ENCODE measurements at regions not wholly inside any gene's neighbourhood (a gene's known extent, or its start where the extent isn't known, plus 50 kb on each side); places are given as distances from the start of the nearest gene placed in this dataset.
"Not testable (repeated sequence)": the region's sequence is repeated elsewhere in the genome, so short reads cannot be mapped to it uniquely, and the experiment has no call there.

DNA sequence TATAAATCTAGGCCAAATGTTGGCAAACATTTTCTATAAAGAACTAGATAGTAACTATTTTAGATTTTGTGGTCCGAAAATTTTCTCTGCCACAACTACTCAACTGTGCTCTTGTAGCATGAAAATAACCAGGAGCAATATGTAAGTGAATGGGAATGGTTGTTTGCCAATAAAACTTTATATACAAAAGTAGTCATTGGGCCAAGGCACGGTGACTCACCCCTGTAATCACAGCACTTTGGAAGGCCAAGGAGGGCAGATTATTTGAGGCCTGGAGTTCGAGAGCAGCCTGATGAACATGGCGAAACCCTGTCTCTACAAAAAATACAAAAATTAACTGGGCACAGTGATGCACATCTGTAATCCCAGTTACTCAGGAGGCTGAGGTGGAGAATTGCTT, 617.1 kb downstream of the EPM2A start:
- DNase-seq (ENCODE audit: low read depth in 4 of 4, low spot score in 3 of 4), result no peak

DNA sequence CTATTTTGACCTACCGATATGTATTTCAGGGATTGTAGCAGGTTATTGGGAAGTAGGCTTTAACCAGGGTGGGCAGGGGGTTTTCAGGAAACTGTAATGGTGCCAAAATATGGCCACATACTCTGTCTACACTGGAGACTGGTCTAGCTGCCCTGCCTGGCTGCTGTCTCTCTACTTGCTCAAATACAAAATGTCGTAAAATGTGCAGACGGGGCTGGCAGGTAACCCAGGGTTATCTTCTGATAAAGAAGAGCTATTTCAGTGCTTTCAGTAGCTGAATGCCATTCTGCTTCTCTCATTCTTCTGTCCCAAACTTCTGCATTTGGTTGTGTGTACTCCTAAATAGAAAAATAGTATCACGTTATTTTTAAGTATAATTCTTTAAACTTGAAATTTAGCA, 616.2 kb downstream of the EPM2A start:
- no peak for DNase-seq (ENCODE audit: low read depth in 4 of 4, low spot score in 3 of 4)

DNA sequence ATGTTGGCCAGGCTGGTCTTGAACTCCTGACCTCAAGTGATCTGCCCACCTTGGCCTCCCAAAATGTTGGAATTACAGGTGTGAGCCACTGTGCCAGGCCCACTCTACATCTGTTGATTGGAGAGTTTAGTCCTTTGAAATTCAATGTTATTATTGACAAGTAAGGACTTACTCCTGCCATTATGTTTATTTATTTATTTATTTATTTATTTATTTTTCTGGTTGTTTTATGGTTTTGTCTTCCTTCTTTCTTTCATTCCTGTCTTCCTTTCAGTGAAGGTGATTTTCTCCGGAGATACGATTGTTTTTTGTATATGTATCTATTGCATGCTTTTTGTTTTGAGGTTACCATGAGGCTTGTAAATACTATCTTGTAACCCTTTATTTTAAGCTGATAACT, 602.6 kb downstream of the EPM2A start:
- DNase-seq (ENCODE audit: low read depth in 4 of 4, low spot score in 3 of 4), result no peak

DNA sequence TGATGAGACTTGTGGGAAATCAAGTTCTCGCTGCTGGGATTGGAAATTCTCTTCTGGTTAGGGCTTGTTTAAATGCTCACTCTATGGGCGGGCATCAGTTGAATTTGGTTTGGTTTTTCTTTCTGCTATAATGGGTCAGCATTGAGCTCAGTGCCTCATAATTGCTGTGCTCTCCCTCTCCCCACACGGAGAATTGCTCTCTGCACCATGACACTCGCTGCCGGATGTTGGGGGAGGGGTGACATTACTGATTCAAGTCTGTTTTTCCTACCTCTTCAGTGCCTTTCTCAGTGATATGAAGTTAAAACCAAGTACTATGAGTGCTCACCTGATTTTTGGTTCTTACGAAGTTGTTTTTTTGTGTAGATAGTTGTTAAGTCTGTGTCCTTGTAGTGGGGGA, 599.6 kb downstream of the EPM2A start:
- DNase-seq (ENCODE audit: low read depth in 4 of 4, low spot score in 3 of 4), result no peak

DNA sequence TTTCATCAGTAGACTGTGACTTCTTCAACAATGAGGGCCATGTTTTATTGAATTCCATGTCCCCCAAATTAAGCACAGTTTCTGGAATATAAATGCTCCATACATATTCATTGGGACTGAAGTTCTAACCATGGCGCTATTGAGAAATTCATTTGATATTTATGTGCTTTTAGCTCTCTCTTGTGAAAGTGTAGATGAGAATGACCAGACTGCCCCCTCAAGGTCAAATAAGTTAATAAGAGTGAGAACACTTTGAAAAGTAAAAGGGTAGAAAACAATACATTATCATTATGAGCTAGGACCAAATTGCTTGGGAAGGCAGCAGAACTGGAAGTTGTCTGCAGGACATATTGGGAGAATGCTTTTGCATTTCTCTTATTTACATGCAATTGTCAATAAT, 597.9 kb downstream of the EPM2A start:
- no peak for DNase-seq (ENCODE audit: low read depth in 4 of 4, low spot score in 3 of 4)

DNA sequence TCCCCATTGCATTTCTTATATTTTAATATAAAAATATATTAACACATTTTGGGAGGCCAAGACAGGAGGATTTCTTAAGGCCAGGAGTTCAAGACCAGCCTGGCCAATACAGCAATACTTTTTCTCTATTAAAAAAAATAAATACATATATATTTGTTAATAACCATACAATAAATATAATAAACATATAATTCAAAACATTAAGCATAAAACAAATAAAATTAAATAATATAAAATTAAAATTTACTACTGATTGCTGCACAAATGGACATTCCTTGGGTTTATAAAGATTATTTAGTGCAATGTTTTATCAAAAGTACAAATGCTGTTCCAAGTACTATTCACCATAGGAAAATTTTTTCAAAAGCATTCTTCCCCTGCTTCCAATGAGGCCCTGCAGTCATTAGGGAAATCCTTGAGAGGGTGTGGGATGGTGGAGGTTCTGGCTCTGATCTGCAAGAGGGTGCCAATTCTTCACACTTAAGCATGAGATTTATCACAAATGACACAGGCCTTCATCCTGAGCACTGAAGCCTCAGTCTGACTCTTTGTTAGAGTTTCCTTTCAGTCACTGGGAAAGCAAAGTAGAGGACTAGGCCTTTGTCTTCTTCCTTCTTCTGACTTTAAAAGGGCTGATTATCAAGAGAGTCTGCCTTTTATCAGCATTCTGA, 596.7 kb downstream of the EPM2A start:
- DNase-seq (ENCODE audit: low read depth in 4 of 4, low spot score in 3 of 4), result no peak

DNA sequence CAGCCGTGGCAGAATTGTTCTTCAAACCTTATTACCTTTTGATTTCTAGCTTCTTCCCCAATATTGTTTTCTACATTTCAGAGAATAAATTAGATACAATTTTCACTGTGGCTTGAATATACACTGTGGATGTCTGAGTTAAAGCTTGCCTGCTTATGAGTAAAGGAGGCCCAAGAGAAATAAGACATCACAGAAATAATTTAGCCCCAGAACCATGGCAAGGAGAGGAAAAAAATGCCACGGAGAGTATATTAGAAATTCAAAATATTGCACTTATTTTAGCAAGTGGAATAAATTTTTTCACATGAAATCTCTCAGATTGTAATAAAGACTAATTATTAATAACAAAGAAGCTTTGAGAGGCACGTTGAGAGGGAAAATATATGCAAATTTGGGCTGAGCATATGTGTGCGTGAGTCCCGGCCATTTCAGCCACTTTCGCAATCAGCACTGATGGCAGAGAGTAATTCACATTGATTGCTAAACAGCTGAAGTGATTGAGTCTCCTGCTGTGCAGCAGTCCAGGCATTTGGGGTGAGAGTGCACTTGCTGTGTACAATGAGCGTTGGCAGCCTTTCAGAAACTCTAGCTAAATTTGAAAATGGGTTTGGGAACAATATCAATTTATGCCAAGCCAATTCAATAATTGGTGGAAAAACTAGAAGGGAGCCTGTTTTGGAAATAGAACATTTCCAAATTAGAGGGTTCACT, 596.0 kb downstream of the EPM2A start:
- DNase-seq (ENCODE audit: low read depth in 4 of 4, low spot score in 3 of 4), result no peak

DNA sequence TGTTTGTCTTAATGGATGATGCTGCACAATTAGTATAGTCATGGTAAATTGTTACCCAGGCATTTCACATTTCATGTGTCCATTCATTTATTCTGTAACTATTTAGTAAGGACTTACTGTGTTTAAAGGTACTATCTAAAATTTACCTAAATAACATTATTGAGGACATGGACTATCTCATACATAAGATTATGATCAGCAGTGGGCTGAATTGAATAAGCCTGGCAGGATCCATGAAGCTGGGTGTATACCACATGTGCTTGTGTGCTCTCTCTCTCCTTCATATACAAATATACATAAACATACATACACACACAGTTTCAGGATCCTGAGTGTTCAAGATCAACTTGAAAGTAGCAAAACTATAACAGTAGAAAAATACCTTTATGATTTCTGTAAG, 595.4 kb downstream of the EPM2A start:
- DNase-seq (ENCODE audit: low read depth in 4 of 4, low spot score in 3 of 4), result no peak

DNA sequence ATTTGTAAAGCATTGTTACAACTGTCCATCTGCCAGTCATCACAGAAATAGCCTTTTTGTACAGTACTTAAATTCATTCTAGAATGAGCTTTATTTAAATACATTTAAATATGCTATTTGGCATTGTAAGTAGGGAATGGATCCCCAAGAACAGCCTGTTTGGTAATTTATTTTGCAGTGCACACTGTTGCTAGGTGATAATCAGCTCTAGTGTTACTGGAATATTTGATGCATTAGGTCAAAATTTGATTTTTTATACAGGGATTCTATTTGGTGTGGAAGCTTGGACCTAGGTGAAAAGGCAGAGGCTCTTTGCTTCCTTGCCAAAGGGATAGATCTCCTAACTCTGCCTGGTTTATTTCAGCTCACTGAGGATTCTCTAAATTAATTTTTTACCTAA, 593.7 kb downstream of the EPM2A start:
- DNase-seq (ENCODE audit: low read depth in 4 of 4, low spot score in 3 of 4), result no peak

DNA sequence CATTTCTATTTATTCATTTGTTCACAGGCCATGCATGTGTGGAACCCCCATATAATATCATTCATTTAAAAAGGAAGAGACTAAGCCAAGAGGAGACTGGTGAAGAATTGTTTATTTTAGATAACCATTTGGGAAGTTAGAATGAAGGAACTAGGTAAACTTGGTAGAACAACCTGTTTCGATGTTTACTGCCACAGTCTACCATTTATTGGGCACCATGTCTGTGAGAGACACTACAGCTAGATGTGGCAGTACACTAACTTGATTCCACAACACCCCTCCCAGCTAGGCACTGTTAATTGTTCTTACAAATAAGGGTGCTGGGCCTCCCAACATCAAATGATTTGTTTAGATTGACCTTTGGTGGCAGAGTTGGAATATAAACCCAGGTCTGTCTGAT, 592.4 kb downstream of the EPM2A start:
- no peak for DNase-seq (ENCODE audit: low read depth in 4 of 4, low spot score in 3 of 4)

DNA sequence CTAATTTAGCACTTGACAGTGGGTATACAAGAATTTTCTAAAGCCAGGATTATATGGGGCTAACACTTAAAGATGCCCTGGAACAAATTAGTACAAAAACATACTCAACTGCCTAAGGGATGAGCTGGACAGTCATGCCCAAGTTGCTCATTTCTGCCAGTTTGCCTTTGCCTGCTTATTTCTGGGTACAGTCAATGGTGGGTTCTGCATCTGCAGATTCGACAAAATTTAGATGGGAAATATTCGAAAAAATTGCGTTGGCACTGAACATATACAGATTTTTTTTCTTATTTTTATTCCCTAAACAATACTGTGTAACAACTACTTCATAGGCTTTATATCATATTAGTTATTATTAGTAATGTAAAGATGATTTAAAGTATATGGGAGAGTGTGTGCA, 591.9 kb downstream of the EPM2A start:
- no peak for DNase-seq (ENCODE audit: low read depth in 4 of 4, low spot score in 3 of 4)

DNA sequence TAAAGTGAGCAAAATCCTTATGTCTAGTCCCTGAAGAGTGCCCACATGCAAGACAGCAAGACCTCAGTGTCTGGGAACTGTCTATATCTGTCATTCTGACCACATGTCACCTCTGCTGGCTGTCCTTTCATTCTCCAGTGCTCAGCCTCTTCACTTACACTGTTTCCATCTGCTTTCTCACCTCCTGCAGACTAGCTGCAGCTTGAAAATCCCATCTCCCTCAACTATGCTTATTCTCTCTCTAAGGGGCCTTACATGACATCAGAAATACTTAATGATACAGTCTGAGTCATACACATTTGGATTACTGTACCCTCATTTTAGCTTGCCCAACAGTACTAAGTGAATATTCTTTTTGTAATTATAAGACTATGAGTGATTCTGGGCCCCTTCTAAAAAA, 587.8 kb downstream of the EPM2A start:
- no peak for DNase-seq (ENCODE audit: low read depth in 4 of 4, low spot score in 3 of 4)

DNA sequence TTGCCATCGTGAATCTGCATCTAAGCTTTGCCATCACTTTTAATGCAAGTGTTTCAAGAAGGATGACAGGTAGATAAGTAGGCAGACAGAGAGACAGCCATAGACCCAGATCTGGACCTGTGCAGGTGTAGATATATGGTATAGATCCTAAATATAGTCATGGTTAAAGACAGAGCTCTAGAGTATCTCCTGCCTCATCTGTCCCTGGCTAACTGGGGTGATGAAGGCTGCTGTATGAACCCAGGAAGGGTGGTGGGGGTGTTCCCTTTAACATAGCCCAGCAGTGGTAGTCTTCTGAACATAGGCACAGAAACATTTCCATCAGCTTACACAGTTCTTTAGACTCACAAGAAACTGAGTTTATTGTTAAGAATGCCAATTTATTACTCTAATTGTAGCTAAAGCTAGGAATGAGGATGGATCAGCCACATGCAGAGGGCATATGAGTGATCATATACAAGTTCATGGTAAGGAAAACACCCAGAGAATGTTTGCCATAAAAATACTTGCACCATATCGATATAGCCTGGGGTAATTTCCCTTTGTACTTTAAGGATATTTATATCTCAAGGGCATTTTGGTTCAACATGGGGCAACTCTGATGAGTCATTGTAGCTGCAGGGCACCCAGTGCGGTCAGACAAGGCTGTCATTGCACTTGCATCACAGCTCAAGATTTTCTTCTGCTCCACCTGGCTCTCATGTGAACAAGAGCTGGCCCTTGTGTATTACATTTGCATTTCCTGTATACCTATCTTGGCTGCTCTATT, 587.2 kb downstream of the EPM2A start:
- DNase-seq (ENCODE audit: low read depth in 4 of 4, low spot score in 3 of 4), result no peak

DNA sequence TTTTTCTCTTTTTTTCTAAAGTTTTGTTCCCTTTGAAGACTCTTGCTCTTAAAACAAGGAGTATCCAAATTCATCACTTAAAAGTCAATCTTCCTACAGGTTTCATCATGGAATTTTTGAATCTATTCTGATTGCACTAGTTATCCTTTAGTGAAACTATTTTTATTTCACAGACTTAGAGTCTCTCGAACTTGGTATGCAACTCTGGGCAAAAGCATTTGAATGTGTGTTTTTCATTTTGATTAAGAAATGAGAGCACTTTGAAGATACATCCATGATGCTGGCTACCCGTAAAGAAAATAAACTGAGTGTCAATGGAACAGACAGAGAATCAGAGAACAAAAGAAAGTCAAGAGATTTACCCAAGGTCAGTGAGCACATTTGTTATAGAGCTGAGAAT, 586.5 kb downstream of the EPM2A start:
- no peak for DNase-seq (ENCODE audit: low read depth in 4 of 4, low spot score in 3 of 4)

DNA sequence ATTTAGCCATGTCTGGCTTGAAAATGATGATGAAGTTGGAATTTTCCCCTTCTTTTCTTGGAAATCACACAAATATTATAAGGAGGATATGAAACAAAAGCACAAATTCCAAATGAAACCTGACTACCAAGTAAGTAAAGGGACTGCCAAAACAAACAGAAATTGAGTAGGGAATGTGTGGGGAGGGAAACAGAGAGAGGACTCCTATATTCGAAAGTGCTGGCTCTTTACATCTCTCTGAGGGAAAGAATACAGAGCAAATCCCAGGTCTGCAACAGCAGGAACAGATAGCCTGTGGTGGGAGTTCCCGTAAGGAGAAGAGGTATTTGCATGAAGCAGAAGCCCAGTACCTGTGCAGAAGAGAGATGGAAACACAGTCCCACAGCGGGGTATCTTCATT, 583.7 kb downstream of the EPM2A start:
- DNase-seq (ENCODE audit: low read depth in 4 of 4, low spot score in 3 of 4), result no peak

DNA sequence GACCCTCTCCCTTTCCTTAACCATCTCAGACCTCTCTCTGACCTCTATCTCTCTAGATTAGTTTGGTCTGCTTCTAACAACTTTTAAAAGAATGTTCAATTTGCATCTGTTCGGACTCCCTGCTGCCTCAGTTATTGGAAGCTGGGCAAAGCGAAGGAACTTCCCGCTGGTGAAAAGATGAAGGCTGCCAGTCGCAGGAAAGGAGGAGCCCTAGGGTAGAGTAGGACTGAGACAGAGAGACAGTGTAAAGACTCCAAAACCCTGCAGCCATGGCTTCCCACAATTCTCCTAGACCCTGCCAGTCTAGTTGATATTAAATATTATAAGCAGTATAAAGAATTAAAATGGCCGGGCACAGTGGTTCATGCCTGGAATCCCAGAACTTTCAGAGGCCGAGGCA, 581.8 kb downstream of the EPM2A start:
- no peak for DNase-seq (ENCODE audit: low read depth in 4 of 4, low spot score in 3 of 4)

DNA sequence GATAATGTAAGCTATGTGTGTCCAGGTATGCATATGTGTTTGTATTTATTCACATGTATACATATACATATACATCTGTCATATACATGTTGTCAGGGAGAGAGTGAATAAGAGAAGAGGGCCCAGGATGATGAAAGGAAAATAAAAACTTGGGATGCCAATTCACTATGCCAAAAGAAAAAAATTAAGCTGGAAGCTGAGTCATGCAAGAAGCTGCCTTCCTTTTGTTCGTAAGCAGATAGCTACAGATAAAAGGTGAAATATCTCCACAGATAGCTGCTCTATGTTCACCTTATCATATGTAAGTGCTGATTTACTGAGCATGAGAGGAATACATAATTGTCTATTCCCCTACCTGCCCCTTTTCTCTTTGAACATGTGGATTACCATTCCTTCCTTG, 579.9 kb downstream of the EPM2A start:
- DNase-seq (ENCODE audit: low read depth in 4 of 4, low spot score in 3 of 4), result no peak

DNA sequence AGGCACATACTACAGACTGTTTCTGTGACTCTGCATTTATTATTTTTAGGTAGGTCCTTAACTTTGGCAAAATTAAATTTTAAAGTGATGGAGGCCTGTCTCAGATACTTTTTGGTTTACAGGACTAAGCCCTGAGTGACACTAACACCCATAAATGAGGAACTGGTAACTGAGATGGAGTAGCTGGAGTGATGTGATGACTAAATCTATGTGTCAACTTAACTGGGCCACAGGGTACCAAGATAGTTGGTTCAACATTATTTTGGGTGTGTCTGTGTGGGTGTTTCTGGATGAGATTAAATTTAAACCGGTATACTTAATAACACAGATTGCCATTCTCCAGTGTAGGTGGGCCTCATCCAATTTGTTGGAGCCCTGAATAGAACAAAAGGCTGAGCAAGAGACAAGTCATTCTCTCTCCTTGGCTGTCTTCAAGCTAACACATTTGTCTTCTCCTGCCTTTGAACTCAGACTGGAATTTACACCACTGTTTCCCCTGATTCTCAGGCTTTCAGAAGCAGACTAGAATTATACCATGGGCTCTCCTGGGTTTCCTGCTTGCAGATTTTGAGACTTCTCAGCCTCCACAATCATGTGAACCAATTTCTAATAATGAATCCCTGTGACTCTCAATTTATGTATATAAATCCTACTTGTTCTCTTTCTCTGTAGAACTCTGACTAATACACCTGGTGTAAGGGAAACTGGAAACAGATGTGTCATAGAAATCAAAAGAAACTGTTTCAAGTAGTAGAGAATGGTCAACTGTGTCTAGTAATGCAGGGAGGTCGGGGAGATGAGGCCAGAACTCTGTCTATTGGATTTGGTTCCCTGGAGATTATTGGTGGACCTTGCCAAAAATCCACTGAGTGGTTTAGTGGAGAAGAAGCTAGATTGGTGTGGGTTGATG, 579.2 kb downstream of the EPM2A start:
- DNase-seq (ENCODE audit: low read depth in 4 of 4, low spot score in 3 of 4), result no peak

DNA sequence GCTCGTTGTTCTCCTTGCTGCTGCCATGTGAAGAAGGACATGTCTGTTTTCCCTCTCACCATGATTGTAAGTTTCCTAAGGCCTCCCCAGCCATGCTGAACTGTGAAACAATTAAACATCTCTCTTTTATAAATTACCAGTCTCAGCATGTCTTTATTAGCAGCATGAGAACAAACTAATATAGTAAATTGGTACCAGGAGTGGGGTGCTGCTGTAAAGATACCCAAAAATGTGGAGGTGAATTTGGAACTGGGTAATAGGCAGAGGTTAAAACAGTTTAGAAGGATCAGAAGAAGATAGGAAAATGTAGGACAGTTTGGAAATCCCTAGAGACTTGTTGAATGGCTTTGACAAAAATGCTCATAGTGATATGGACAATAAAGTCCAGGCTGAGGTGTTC, 576.7 kb downstream of the EPM2A start:
- DNase-seq (ENCODE audit: low read depth in 4 of 4, low spot score in 3 of 4), result not testable (repeated sequence)

DNA sequence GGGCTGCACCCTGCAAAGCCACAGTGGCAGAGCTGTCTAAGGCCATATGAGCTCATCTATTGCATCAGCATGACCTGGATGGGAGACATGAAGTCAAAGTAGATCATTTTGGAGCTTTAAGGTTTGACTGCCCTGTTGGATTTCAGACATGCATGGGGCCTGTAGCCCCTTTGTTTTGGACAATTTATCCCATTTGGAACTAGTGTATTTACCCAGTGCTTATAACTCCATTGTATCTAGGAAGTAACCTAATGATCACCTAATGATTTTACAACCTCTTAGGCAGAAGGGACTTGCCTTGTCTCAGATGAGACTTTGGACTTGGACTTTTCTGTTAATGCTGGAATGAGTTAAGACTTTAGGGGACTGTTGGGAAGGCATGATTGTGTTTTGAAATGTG, 575.4 kb downstream of the EPM2A start:
- DNase-seq (ENCODE audit: low read depth in 4 of 4, low spot score in 3 of 4), result no peak

DNA sequence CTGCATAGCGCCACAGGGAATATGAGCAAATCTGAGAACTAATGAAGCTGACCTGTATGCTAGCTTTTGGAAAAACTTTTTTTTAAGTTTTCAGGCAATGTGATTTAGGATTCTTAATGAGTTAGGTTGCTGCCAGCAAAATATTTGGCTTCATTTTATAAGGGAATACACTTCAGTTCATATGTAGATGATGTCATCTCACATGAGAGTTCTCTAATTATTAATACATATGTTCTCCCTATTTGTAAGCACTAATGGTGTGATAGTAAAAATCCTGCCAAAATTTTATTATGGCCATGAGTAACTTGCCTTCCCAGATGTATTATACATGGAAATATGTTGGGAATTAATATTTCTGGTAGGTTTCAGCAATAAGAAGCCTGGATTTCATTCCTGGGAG, 573.8 kb downstream of the EPM2A start:
- DNase-seq (ENCODE audit: low read depth in 4 of 4, low spot score in 3 of 4), result no peak
